HepG2 (cell line): ENCODE measurements at regions not wholly inside any gene's neighbourhood (a gene's known extent, or its start where the extent isn't known, plus 50 kb on each side); places are given as distances from the start of the nearest gene placed in this dataset.

ENCODE experiments used
- AGO2 ChIP-seq: fragments of 200-400 bp; formaldehyde crosslinking; optimal IDR thresholded peaks from 2 replicates; pipeline ENCODE3; 2017; ENCODE audit warnings: mild to moderate bottlenecking, low read depth, low read length, moderate library complexity
- CEBPG ChIP-seq: IDR thresholded peaks from 2 replicates; pipeline ENCODE4 v1.6.1; 2016
- HHEX ChIP-seq: IDR thresholded peaks from 2 replicates; pipeline ENCODE4 v1.6.1; 2016; ENCODE audit warnings: control low read depth
- KAT7 ChIP-seq: IDR thresholded peaks from 2 replicates; pipeline ENCODE4 v1.6.1; 2018; ENCODE audit warnings: borderline replicate concordance, missing compliant biosample characterization
- KDM4B ChIP-seq: sonication (generic); formaldehyde crosslinking; IDR thresholded peaks from 2 replicates; pipeline ENCODE4 v1.4.0; 2020; ENCODE audit warnings: missing genetic modification reagents
- KDM5B ChIP-seq: sonication (generic); formaldehyde crosslinking; IDR thresholded peaks from 2 replicates; pipeline ENCODE4 v1.4.0; 2020; ENCODE audit warnings: missing genetic modification reagents, mild to moderate bottlenecking, borderline replicate concordance
- MIER2 ChIP-seq: IDR thresholded peaks from 2 replicates; pipeline ENCODE4 v1.6.1; 2016; ENCODE audit warnings: missing biosample characterization, missing genetic modification reagents
- MTF2 ChIP-seq: sonication (generic); formaldehyde crosslinking; IDR thresholded peaks from 2 replicates; pipeline ENCODE4 v1.5.0; 2020; ENCODE audit warnings: missing genetic modification reagents, borderline replicate concordance
- SKI ChIP-seq: fragments of 450-650 bp; IDR thresholded peaks from one replicate; pipeline ENCODE4 v1.6.1; 2018; ENCODE audit warnings: mild to moderate bottlenecking; ENCODE audit not compliant: partially characterized antibody
- SP1 ChIP-seq, 2 experiments: fragments of 450-650 bp in 1 of 2; sonication (generic) in 1 of 2; formaldehyde crosslinking in 1 of 2; IDR thresholded peaks; 2 replicates each; pipeline versions ENCODE4 v1.4.0 to v1.6.1; 2016 to 2020; ENCODE audit warnings: missing genetic modification reagents in 1 of 2
- SRF ChIP-seq: IDR thresholded peaks from 2 replicates; pipeline ENCODE4 v1.6.1; 2011; ENCODE audit warnings: mild to moderate bottlenecking, low read depth, low read length, moderate library complexity
- STAT5B ChIP-seq: sonication (generic); formaldehyde crosslinking; IDR thresholded peaks from 2 replicates; pipeline ENCODE4 v1.4.0; 2020; ENCODE audit warnings: missing genetic modification reagents
- U2AF1 ChIP-seq: fragments of 200-400 bp; formaldehyde crosslinking; optimal IDR thresholded peaks from 2 replicates; pipeline ENCODE3; 2017; ENCODE audit warnings: mild to moderate bottlenecking, low read depth, low read length
- ZFAT ChIP-seq: sonication (generic); formaldehyde crosslinking; conservative IDR thresholded peaks from 2 replicates; pipeline ENCODE4 v1.8.1; 2023; ENCODE audit warnings: missing genetic modification reagents, inconsistent platforms
- ZFP41 ChIP-seq: sonication (generic); formaldehyde crosslinking; IDR thresholded peaks from 2 replicates; pipeline ENCODE4 v1.4.0; 2020; ENCODE audit warnings: mild to moderate bottlenecking, missing genetic modification reagents, borderline replicate concordance
- ZNF143 ChIP-seq: sonication (generic); formaldehyde crosslinking; IDR thresholded peaks from 2 replicates; pipeline ENCODE4 v1.4.0; 2020; ENCODE audit warnings: missing genetic modification reagents
- ZNF207 ChIP-seq: fragments of 450-650 bp; IDR thresholded peaks from 2 replicates; pipeline ENCODE4 v1.6.1; 2016; ENCODE audit warnings: antibody characterized with exemption, borderline replicate concordance
- ZNF644 ChIP-seq: IDR thresholded peaks from 2 replicates; pipeline ENCODE4 v1.6.1; 2016; ENCODE audit warnings: low read depth
- TF ChIP-seq, protein P1 (sequence below): IDR thresholded peaks from 2 replicates; pipeline ENCODE4 v1.6.1; 2018; ENCODE audit warnings: missing genetic modification reagents, mild to moderate bottlenecking, missing compliant biosample characterization
- TF ChIP-seq, protein P2 (sequence below): sonication (generic); formaldehyde crosslinking; IDR thresholded peaks from 2 replicates; pipeline ENCODE4 v1.8.0; 2022; ENCODE audit warnings: missing genetic modification reagents, mild to moderate bottlenecking, moderate library complexity, borderline replicate concordance
- TF ChIP-seq, protein P3 (sequence below): IDR thresholded peaks from 2 replicates; pipeline ENCODE4 v1.6.1; 2012; ENCODE audit warnings: low read depth, low read length, improper control_type of control experiment
- TF ChIP-seq, protein P4 (sequence below): sonication (generic); formaldehyde crosslinking; IDR thresholded peaks from 2 replicates; pipeline ENCODE4 v1.4.0; 2020; ENCODE audit warnings: missing genetic modification reagents
- TF ChIP-seq, protein P5 (sequence below), 2 experiments: sonication (generic) in 1 of 2; formaldehyde crosslinking in 1 of 2; IDR thresholded peaks; 2 replicates each; pipeline versions ENCODE4 v1.5.1 to v1.6.1; 2011 to 2020; ENCODE audit warnings: borderline replicate concordance in 1 of 2, low read depth in 1 of 2, low read length in 1 of 2, mild to moderate bottlenecking in 1 of 2, missing genetic modification reagents in 1 of 2, moderate library complexity in 1 of 2

DNA sequence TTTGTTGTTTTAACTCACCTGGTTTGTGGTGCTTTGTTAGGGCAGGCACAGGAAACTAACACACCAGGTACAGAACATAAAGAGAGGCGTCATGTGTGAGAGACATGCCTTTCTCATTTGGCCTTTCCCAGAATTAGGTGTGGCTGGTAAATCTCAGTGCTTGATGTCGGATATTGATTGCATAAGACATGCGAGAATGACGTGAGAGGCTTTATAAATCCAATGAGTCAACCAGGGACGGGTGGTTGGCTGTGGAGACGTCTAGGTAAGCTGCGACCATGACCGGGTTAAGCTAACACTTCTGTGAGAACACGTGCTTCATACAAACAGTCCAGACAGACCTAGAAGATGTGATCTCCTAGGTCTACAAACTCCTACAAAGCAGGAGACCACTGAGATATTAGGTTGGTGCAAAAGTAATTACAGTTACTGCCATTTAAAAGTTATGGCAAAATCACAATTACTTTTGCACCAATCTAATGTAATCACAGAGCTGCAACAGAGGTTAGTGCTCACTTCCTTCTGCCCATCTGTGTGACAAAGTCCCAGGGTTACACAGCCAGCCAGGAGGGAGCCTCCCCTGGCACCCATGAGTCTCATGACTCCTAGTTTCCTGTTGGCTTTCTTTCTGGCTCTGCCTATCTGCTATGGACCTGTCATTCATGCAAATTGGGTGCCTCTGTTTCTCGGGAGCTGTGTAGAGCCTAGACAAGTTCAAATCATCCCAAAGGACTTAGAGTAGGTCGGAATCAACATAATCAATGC is 98.9 kb upstream of the ATP8B1 start (continued):
- TF ChIP-seq, protein P1, sequence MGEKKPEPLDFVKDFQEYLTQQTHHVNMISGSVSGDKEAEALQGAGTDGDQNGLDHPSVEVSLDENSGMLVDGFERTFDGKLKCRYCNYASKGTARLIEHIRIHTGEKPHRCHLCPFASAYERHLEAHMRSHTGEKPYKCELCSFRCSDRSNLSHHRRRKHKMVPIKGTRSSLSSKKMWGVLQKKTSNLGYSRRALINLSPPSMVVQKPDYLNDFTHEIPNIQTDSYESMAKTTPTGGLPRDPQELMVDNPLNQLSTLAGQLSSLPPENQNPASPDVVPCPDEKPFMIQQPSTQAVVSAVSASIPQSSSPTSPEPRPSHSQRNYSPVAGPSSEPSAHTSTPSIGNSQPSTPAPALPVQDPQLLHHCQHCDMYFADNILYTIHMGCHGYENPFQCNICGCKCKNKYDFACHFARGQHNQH (CRISPR knock-in tag), result no peak
- TF ChIP-seq, protein P2, sequence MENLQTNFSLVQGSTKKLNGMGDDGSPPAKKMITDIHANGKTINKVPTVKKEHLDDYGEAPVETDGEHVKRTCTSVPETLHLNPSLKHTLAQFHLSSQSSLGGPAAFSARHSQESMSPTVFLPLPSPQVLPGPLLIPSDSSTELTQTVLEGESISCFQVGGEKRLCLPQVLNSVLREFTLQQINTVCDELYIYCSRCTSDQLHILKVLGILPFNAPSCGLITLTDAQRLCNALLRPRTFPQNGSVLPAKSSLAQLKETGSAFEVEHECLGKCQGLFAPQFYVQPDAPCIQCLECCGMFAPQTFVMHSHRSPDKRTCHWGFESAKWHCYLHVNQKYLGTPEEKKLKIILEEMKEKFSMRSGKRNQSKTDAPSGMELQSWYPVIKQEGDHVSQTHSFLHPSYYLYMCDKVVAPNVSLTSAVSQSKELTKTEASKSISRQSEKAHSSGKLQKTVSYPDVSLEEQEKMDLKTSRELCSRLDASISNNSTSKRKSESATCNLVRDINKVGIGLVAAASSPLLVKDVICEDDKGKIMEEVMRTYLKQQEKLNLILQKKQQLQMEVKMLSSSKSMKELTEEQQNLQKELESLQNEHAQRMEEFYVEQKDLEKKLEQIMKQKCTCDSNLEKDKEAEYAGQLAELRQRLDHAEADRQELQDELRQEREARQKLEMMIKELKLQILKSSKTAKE (CRISPR knock-in tag), result 0 out of 2 replicates have a peak, but pooled peaks have one; percentile 14
- TF ChIP-seq SKI, result peak; percentile 56
- TF ChIP-seq, protein P3, sequence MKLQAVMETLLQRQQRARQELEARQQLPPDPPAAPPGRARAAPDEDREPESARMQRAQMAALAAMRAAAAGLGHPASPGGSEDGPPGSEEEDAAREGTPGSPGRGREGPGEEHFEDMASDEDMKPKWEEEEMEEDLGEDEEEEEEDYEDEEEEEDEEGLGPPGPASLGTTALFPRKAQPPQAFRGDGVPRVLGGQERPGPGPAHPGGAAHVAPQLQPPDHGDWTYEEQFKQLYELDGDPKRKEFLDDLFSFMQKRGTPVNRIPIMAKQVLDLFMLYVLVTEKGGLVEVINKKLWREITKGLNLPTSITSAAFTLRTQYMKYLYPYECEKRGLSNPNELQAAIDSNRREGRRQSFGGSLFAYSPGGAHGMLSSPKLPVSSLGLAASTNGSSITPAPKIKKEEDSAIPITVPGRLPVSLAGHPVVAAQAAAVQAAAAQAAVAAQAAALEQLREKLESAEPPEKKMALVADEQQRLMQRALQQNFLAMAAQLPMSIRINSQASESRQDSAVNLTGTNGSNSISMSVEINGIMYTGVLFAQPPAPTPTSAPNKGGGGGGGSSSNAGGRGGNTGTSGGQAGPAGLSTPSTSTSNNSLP, result no peak
- no peak for TF ChIP-seq KAT7 (CRISPR knock-in tag)
- TF ChIP-seq ZNF143 (CRISPR knock-in tag), result no peak
- TF ChIP-seq, protein P4, sequence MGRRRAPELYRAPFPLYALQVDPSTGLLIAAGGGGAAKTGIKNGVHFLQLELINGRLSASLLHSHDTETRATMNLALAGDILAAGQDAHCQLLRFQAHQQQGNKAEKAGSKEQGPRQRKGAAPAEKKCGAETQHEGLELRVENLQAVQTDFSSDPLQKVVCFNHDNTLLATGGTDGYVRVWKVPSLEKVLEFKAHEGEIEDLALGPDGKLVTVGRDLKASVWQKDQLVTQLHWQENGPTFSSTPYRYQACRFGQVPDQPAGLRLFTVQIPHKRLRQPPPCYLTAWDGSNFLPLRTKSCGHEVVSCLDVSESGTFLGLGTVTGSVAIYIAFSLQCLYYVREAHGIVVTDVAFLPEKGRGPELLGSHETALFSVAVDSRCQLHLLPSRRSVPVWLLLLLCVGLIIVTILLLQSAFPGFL (CRISPR knock-in tag), result no peak
- TF ChIP-seq AGO2, result no peak
- TF ChIP-seq STAT5B (CRISPR knock-in tag), result no peak
- TF ChIP-seq ZNF207, result no peak
- TF ChIP-seq U2AF1, result no peak
- no peak for TF ChIP-seq KDM5B
- TF ChIP-seq ZFP41, result no peak
- TF ChIP-seq MTF2 (CRISPR knock-in tag), result no peak
- TF ChIP-seq MIER2 (CRISPR knock-in tag), result no peak
- TF ChIP-seq HHEX (CRISPR knock-in tag), result no peak
- TF ChIP-seq CEBPG (CRISPR knock-in tag), result peak; percentile 26; the same call in 1 of the 2 replicates
- no peak for TF ChIP-seq ZNF644
- no peak for TF ChIP-seq SRF
- no peak for TF ChIP-seq KDM4B (CRISPR knock-in tag)
- TF ChIP-seq ZFAT (CRISPR knock-in tag), result no peak
- TF ChIP-seq, protein P5, sequence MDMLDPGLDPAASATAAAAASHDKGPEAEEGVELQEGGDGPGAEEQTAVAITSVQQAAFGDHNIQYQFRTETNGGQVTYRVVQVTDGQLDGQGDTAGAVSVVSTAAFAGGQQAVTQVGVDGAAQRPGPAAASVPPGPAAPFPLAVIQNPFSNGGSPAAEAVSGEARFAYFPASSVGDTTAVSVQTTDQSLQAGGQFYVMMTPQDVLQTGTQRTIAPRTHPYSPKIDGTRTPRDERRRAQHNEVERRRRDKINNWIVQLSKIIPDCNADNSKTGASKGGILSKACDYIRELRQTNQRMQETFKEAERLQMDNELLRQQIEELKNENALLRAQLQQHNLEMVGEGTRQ (IDR thresholded peaks at IDR 0.05; ENCODE audit: low read depth, low read length), result no peak
- TF ChIP-seq, protein P5 (CRISPR knock-in tag; IDR thresholded peaks at IDR 0.05; ENCODE audit: borderline replicate concordance), result no peak
- no peak for TF ChIP-seq SP1 (IDR thresholded peaks at IDR 0.05)
- no peak for TF ChIP-seq SP1 (CRISPR knock-in tag; IDR thresholded peaks at IDR 0.05)
